Right atrium auricular region (tissue), 2 donors: ENCODE measurements at regions not wholly inside any gene's neighbourhood (a gene's known extent, or its start where the extent isn't known, plus 50 kb on each side); places are given as distances from the start of the nearest gene placed in this dataset.

Source experiments
- DNase-seq: peaks from one replicate; pipeline ENCODE4 v3.0.0-alpha.2; 2019; ENCODE audit warnings: low spot score
- H3K27ac ChIP-seq, 2 donors: fragments of 200-600 bp; sonication (generic); 1 replicate in 1 of 2; 2 replicates in 1 of 2; pipeline ENCODE4 v1.5.1; 2016 to 2019
- H3K27me3 ChIP-seq, 2 donors: fragments of 200-600 bp; sonication (generic); one replicate each; pipeline versions ENCODE4 v1.5.1 to v1.6.0; 2017 to 2019
- H3K36me3 ChIP-seq: fragments of 200-600 bp; sonication (generic); one replicate; pipeline ENCODE4 v1.5.1; 2016
- H3K4me1 ChIP-seq, 2 donors: fragments of 200-600 bp; sonication (generic); one replicate each; pipeline versions ENCODE4 v1.5.1 to v1.6.0; 2017 to 2019
- H3K4me3 ChIP-seq, 2 donors: fragments of 200-600 bp; sonication (generic); 1 replicate in 1 of 2; 2 replicates in 1 of 2; pipeline ENCODE4 v1.5.1; 2017 to 2019; ENCODE audit warnings: mild to moderate bottlenecking in 1 of 2, moderate library complexity in 1 of 2
- H3K9me3 ChIP-seq, 2 donors: fragments of 200-600 bp; sonication (generic); one replicate each; pipeline ENCODE4 v1.5.1; 2019
- TF ChIP-seq, protein P1 (sequence below), 2 donors: fragments of 200-600 bp; sonication (generic); IDR thresholded peaks; one replicate each; pipeline ENCODE4 v1.5.1; 2019; ENCODE audit warnings: antibody characterized with exemption in 2 of 2

DNA sequence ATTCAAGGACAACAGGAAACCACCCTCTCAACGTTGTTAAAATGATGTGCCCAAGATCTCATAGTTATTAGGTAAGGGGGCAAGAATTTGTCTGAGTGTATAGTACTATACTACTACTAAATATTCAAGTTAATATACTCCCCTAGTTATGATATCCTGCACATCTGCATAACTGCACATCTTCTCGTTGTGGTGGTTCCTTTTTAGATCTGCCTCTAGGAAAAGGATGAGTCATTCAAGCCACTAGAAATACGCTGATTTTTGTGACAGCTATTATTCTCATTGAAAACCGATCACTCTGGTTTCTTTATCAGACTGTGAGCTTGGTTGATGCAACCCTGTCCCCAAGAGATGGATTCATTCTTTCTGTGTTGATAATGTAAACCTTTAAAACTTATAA, 1067.0 kb upstream of the FANCL start:
- Histone ChIP-seq H3K4me1 (no peaks in the 10 kb centered on the region), H3K9me3 (no peaks in the 10 kb centered on the region), H3K4me3 (no peak overlapping the region), H3K27me3 (no peaks in the 10 kb centered on the region), H3K36me3 (no peaks in the 10 kb centered on the region), H3K27ac (no peak overlapping the region)
- no peak for DNase-seq
- TF ChIP-seq, protein P1, sequence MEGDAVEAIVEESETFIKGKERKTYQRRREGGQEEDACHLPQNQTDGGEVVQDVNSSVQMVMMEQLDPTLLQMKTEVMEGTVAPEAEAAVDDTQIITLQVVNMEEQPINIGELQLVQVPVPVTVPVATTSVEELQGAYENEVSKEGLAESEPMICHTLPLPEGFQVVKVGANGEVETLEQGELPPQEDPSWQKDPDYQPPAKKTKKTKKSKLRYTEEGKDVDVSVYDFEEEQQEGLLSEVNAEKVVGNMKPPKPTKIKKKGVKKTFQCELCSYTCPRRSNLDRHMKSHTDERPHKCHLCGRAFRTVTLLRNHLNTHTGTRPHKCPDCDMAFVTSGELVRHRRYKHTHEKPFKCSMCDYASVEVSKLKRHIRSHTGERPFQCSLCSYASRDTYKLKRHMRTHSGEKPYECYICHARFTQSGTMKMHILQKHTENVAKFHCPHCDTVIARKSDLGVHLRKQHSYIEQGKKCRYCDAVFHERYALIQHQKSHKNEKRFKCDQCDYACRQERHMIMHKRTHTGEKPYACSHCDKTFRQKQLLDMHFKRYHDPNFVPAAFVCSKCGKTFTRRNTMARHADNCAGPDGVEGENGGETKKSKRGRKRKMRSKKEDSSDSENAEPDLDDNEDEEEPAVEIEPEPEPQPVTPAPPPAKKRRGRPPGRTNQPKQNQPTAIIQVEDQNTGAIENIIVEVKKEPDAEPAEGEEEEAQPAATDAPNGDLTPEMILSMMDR (IDR thresholded peaks at IDR 0.05): no peak

DNA sequence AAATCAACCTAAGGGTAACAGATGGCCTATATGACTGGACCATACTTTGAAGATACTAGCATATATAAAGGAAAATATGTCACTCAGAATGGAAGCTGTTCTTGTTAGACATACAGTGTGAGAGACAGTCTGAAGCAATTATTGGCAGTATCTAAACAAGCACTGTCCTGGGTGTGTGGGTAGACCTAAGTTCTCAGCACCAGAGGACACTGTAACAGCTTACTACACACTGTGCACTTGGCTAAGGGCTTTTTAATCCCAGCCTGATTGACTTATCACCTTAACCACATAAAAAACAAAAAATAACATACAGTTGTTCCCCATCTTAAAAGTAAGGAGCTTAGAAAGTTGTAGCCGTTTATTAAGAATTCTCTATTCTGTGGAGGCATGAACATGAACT, 1066.1 kb upstream of the FANCL start:
- H3K27me3 ChIP-seq: no peaks in the 10 kb centered on the region
- DNase-seq: no peak
- H3K36me3 ChIP-seq: no peaks in the 10 kb centered on the region
- TF ChIP-seq, protein P1 (IDR thresholded peaks at IDR 0.05): no peak
- no peak overlapping the region for H3K4me3 ChIP-seq
- H3K4me1 ChIP-seq: no peaks in the 10 kb centered on the region
- H3K9me3 ChIP-seq: no peaks in the 10 kb centered on the region
- no peak overlapping the region for H3K27ac ChIP-seq

DNA sequence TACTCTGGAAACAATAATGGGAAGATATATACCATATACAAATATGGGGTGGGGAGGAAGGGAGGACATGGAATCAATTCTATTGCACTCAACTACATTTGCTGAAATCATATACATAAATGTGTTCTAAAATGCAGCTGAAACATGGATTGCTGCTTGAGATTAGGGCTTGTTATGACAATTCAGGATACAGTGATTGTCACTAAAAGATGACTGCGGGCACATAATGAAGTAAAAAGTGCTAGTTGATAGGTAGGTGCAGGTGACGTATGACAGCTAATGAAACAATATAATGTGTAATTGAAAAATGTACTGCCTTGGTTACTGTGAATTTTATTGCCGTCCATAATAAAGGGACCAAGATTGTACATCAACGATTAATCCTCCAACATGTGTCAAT, 1062.1 kb upstream of the FANCL start:
- Histone ChIP-seq H3K9me3 (no peaks in the 10 kb centered on the region), H3K4me1 (no peaks in the 10 kb centered on the region), H3K36me3 (no peaks in the 10 kb centered on the region), H3K27ac (no peak overlapping the region), H3K4me3 (no peak overlapping the region), H3K27me3 (no peaks in the 10 kb centered on the region)
- TF ChIP-seq, protein P1 (IDR thresholded peaks at IDR 0.05): no peak
- no peak for DNase-seq

DNA sequence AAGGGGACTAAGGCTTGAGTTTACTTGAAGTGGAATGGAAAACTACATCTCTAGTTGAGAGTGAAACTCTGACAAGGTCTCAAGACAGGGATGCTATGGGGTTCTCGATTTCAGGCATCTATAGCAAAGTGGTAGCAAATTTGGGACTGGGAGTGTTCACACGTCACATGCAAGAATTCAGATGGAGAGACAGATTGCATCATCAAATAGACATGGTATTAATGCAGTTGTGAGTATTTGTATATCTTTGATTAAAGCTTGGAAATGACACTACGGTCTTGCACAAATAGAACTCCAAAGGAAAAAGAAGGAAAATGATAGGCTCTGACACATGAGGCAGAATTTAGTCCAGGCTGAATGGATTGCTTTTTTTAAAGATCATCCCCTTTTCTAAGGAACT, 1061.6 kb upstream of the FANCL start:
- H3K4me3 ChIP-seq: no peak overlapping the region
- TF ChIP-seq, protein P1 (IDR thresholded peaks at IDR 0.05): no peak
- DNase-seq: no peak
- H3K9me3 ChIP-seq: no peaks in the 10 kb centered on the region
- no peaks in the 10 kb centered on the region for H3K27me3 ChIP-seq
- H3K36me3 ChIP-seq: no peaks in the 10 kb centered on the region
- H3K4me1 ChIP-seq: no peaks in the 10 kb centered on the region
- no peak overlapping the region for H3K27ac ChIP-seq

DNA sequence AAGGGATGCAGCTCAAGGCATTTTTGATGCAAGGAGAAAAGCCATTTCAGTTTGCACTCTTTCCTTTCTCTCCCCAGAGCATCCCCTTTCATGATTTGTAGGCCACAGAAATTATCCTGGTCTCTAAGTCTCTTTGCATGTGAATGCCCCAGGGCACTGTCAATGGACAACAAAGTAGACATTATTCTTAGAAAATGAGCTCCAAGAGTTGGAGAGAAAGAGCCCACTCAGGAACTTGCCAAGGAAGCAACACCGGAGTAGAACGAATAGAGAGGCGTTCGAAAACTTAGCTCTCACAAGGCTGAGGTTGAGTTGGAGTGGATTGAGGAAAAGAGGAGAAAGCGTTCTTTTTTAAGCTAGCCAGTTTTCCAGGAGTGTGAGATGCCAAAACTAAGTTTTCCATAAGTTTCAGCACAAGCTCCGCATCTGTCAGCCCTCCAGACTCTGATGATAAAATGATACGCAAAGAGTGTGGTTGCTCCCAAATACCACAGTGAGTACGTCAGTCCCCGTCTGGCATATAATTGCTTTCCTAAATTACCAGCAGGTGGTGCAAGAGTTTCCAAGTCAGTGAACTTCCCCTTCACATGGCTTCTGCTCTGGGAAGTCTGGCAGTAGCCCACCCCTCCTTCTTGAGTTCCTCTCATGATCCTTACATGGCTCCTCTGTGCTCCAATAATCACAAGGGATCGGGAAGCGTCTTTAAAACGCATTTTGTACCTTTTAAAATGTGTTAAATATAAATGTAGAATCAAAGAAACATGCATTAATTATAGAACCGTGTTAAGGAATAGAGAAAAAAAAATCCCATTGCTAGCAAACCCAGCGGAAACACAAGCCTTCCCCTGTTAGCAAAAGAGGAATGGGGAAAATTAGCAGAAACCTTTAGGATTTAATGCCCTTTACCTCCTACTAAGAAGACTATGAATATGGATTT, 1060.6 kb upstream of the FANCL start:
- Histone ChIP-seq H3K36me3 (no peaks in the 10 kb centered on the region), H3K9me3 (no peaks in the 10 kb centered on the region), H3K27me3 (no peaks in the 10 kb centered on the region), H3K4me1 (no peaks in the 10 kb centered on the region), H3K4me3 (no peak overlapping the region), H3K27ac (no peak overlapping the region)
- DNase-seq: peak; percentile 60
- TF ChIP-seq, protein P1 (IDR thresholded peaks at IDR 0.05): peak; percentile 30 to 73
